ENCODE measurements at regions not wholly inside any gene's neighbourhood (a gene's known extent, or its start where the extent isn't known, plus 50 kb on each side); places are given as distances from the start of the nearest gene placed in this dataset.

- no peak for TF ChIP-seq EP300 (conservative IDR thresholded peaks at IDR 0.05; ENCODE audit: poor library complexity, severe bottlenecking)
- TF ChIP-seq EZH2 (IDR thresholded peaks at IDR 0.05; ENCODE audit: borderline replicate concordance, insufficient read depth, low read length, poor library complexity, severe bottlenecking), result no peak
- TF ChIP-seq, protein P1, sequence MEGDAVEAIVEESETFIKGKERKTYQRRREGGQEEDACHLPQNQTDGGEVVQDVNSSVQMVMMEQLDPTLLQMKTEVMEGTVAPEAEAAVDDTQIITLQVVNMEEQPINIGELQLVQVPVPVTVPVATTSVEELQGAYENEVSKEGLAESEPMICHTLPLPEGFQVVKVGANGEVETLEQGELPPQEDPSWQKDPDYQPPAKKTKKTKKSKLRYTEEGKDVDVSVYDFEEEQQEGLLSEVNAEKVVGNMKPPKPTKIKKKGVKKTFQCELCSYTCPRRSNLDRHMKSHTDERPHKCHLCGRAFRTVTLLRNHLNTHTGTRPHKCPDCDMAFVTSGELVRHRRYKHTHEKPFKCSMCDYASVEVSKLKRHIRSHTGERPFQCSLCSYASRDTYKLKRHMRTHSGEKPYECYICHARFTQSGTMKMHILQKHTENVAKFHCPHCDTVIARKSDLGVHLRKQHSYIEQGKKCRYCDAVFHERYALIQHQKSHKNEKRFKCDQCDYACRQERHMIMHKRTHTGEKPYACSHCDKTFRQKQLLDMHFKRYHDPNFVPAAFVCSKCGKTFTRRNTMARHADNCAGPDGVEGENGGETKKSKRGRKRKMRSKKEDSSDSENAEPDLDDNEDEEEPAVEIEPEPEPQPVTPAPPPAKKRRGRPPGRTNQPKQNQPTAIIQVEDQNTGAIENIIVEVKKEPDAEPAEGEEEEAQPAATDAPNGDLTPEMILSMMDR (IDR thresholded peaks at IDR 0.05; ENCODE audit: poor library complexity, severe bottlenecking), result no peak
- TF ChIP-seq, protein P2, sequence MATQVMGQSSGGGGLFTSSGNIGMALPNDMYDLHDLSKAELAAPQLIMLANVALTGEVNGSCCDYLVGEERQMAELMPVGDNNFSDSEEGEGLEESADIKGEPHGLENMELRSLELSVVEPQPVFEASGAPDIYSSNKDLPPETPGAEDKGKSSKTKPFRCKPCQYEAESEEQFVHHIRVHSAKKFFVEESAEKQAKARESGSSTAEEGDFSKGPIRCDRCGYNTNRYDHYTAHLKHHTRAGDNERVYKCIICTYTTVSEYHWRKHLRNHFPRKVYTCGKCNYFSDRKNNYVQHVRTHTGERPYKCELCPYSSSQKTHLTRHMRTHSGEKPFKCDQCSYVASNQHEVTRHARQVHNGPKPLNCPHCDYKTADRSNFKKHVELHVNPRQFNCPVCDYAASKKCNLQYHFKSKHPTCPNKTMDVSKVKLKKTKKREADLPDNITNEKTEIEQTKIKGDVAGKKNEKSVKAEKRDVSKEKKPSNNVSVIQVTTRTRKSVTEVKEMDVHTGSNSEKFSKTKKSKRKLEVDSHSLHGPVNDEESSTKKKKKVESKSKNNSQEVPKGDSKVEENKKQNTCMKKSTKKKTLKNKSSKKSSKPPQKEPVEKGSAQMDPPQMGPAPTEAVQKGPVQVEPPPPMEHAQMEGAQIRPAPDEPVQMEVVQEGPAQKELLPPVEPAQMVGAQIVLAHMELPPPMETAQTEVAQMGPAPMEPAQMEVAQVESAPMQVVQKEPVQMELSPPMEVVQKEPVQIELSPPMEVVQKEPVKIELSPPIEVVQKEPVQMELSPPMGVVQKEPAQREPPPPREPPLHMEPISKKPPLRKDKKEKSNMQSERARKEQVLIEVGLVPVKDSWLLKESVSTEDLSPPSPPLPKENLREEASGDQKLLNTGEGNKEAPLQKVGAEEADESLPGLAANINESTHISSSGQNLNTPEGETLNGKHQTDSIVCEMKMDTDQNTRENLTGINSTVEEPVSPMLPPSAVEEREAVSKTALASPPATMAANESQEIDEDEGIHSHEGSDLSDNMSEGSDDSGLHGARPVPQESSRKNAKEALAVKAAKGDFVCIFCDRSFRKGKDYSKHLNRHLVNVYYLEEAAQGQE (IDR thresholded peaks at IDR 0.05; ENCODE audit: borderline replicate concordance), result no peak
- no peak for TF ChIP-seq RAD21 (conservative IDR thresholded peaks at IDR 0.05)
Observed at GRCh38 chr13:80586356-80586755, 245.4 kb upstream of the SPRY2 start.
